ENCODE measurements at regions not wholly inside any gene's neighbourhood (a gene's known extent, or its start where the extent isn't known, plus 50 kb on each side); places are given as distances from the start of the nearest gene placed in this dataset.

GRCh38 chr22:36083056-36083455 lies 54.4 kb upstream of the RBFOX2 start (continued):
- TF ChIP-seq SOX13 (IDR thresholded peaks at IDR 0.05), result no peak
- TF ChIP-seq SOX13 (CRISPR knock-in tag; conservative IDR thresholded peaks at IDR 0.05 in 1 of 2, IDR thresholded peaks at IDR 0.05 in 1 of 2), result no peak
- no peak for TF ChIP-seq MED8 (CRISPR knock-in tag; IDR thresholded peaks at IDR 0.05; ENCODE audit: insufficient replicate concordance)

GRCh38 chr22:36081023-36081431 lies 52.4 kb upstream of the RBFOX2 start:
- Histone ChIP-seq H3K79me2 (ENCODE audit: insufficient read depth, low read length) (no peaks in the 10 kb centered on the region), H3K9me3 (ENCODE audit: low read length) (no peaks in the 10 kb centered on the region), H3K4me1 (ENCODE audit: insufficient read depth, low read length) (peaks cover 21% of the 10 kb centered on the region), H3K4me2 (ENCODE audit: low read depth, low read length) (no peak overlapping the region), H3K27me3 (ENCODE audit: control insufficient read depth in 1 of 2, insufficient read depth in 2 of 2, low read length in 2 of 2) (peaks cover 0 to 1% of the 10 kb centered on the region in 2 experiments; a peak in 2 of 5 replicates), H2AFZ (ENCODE audit: low read length) (no peak overlapping the region), H3K27ac (ENCODE audit: extremely low read length, insufficient read depth, low read length) (no peak overlapping the region), H3K4me3 (replicated peaks in 1 of 3; ENCODE audit: insufficient read depth in 1 of 3, low read depth in 2 of 3, low read length in 3 of 3) (no peak overlapping the region), H3K9ac (ENCODE audit: insufficient read depth, low read depth, low read length) (no peak overlapping the region), H3K36me3 (replicated peaks in 1 of 2; ENCODE audit: control insufficient read depth in 1 of 2, insufficient read depth in 2 of 2, low read length in 2 of 2) (no peaks in the 10 kb centered on the region), H4K20me1 (ENCODE audit: insufficient read depth, low read length) (no peaks in the 10 kb centered on the region)
- 65% methylated on average over 6 of the region's 6 CpGs for WGBS (ENCODE audit: low lambda C conversion rate)
- in situ Hi-C loops (cut with HindIII; ENCODE audit: extremely low pct_ligation_motif_present, low pct_unique_long_range_greater_than_20kb), result no loop called here
- FAIRE-seq (no peak), DNase-seq (ENCODE audit: low spot score) (no peak), ATAC-seq (no peak)
- intact Hi-C loops (cut with micrococcal nuclease; ENCODE audit: unreplicated experiment), result no loop called here
- no TSS peak for BruUV-seq (replicated peaks)
- TF ChIP-seq MED1 (CRISPR knock-in tag; IDR thresholded peaks at IDR 0.05), result no peak
- TF ChIP-seq ZNF572 (CRISPR knock-in tag; IDR thresholded peaks at IDR 0.05), result no peak
- TF ChIP-seq ZBTB3 (CRISPR knock-in tag; IDR thresholded peaks at IDR 0.05; ENCODE audit: borderline replicate concordance, low read depth), result no peak
- TF ChIP-seq CREB1 (IDR thresholded peaks at IDR 0.05), result no peak
- no peak for TF ChIP-seq CREB1 (CRISPR knock-in tag; IDR thresholded peaks at IDR 0.05)
- no peak for TF ChIP-seq SOX5 (CRISPR knock-in tag; IDR thresholded peaks at IDR 0.05; ENCODE audit: borderline replicate concordance)
- TF ChIP-seq DZIP1 (CRISPR knock-in tag; IDR thresholded peaks at IDR 0.05), result no peak
- no peak for TF ChIP-seq CENPX (CRISPR knock-in tag; IDR thresholded peaks at IDR 0.05)
- no peak for TF ChIP-seq ZSCAN21 (CRISPR knock-in tag; IDR thresholded peaks at IDR 0.05; ENCODE audit: borderline replicate concordance)
- no peak for TF ChIP-seq ZNF503 (CRISPR knock-in tag; IDR thresholded peaks at IDR 0.05)
- no peak for TF ChIP-seq STAG1 (CRISPR knock-in tag; IDR thresholded peaks at IDR 0.05)
- TF ChIP-seq TFE3 (CRISPR knock-in tag; IDR thresholded peaks at IDR 0.05), result no peak
- TF ChIP-seq SNAPC2 (CRISPR knock-in tag; IDR thresholded peaks at IDR 0.05), result no peak
- TF ChIP-seq RBAK (CRISPR knock-in tag; IDR thresholded peaks at IDR 0.05), result no peak
- TF ChIP-seq PCBP1 (IDR thresholded peaks at IDR 0.05; ENCODE audit: borderline replicate concordance, low read depth, low read length), result no peak
- TF ChIP-seq MXD4 (CRISPR knock-in tag; IDR thresholded peaks at IDR 0.05), result no peak
- TF ChIP-seq ZNF616 (CRISPR knock-in tag; IDR thresholded peaks at IDR 0.05; ENCODE audit: low read depth), result no peak
- no peak for TF ChIP-seq HNRNPK (IDR thresholded peaks at IDR 0.05; ENCODE audit: low read depth, low read length, poor library complexity, severe bottlenecking)
- POLR2A ChIA-PET, result no interaction called here
- CTCF ChIA-PET (ENCODE audit: low intra/inter-chr PET ratio, low total read pairs), result no interaction called here

Measured in HepG2 (cell line).